ENCODE measurements at regions not wholly inside any gene's neighbourhood (a gene's known extent, or its start where the extent isn't known, plus 50 kb on each side); places are given as distances from the start of the nearest gene placed in this dataset.

GRCh38 chrX:9357518-9358114 lies 107.2 kb upstream of the TBL1X start:
- no peak for TF ChIP-seq SIN3A (IDR thresholded peaks at IDR 0.05; ENCODE audit: borderline replicate concordance, insufficient read depth, low read length)
- no peak for TF ChIP-seq FOXP2 (optimal IDR thresholded peaks at IDR 0.05; ENCODE audit: borderline replicate concordance, extremely low read depth, extremely low read length, insufficient read depth)
